ENCODE measurements at regions not wholly inside any gene's neighbourhood (a gene's known extent, or its start where the extent isn't known, plus 50 kb on each side); places are given as distances from the start of the nearest gene placed in this dataset.

DNA sequence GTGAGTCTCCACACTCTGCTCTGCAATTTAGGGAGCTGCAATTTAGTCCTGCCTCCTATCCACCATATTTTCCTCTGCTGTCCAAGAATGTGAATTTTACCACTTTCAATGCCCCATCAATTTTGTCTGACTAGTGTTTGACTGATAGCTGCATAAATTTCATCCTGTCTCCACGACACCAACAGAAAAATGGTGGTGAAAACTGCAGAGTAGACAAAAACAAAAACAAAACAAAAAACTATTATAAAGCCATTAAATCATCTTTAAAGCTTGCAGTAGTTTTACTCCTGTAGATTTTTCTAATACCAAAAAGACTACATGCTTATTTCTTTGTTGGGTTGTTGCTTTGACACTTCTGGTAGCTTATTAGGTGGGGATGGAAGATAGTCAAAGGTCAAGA, 322.0 kb downstream of the PAX1 start:
- in situ Hi-C loops (cut with MboI): no loop called here
- 0% methylated on average over 1 of the region's 1 CpG for WGBS (ENCODE audit: insufficient coverage, low coverage, missing lambda C conversion rate)
- POLR2A ChIA-PET: no interaction called here
- no peaks in the 10 kb centered on the region for H3K79me2 ChIP-seq (ENCODE audit: control insufficient read depth, insufficient read depth, low read length)
- intact Hi-C loops (cut with micrococcal nuclease): no loop called here
- H3K4me1 ChIP-seq (replicated peaks in 1 of 2; ENCODE audit: control insufficient read depth in 2 of 2, insufficient read depth in 2 of 2, low read length in 2 of 2): no peaks in the 10 kb centered on the region
- H3K9me1 ChIP-seq (ENCODE audit: control insufficient read depth, insufficient read depth, low read length): no peaks in the 10 kb centered on the region
- H4K20me1 ChIP-seq (replicated peaks; ENCODE audit: control insufficient read depth, insufficient read depth, low read length): no peaks in the 10 kb centered on the region
- H3K4me3 ChIP-seq: no peak overlapping the region
- no peaks in the 10 kb centered on the region for H3K36me3 ChIP-seq (ENCODE audit: control insufficient read depth, insufficient read depth, low read length)
- BruUV-seq (replicated peaks): no TSS peak
- no peak overlapping the region for H3K9ac ChIP-seq (ENCODE audit: insufficient read depth in 1 of 2, low read depth in 2 of 2, low read length in 2 of 2)
- no peak overlapping the region for H3K4me2 ChIP-seq (ENCODE audit: insufficient read depth, low read length)
- H3K27me3 ChIP-seq (ENCODE audit: control insufficient read depth in 2 of 2, insufficient read depth in 2 of 2, low read length in 2 of 2): no peaks in the 10 kb centered on the region
- TF ChIP-seq ZNF316 (IDR thresholded peaks at IDR 0.05) (peak; percentile 11; the same call in 1 of the 2 replicates), MAFG (tag; conservative IDR thresholded peaks at IDR 0.05) (0 out of 2 replicates have a peak, but pooled peaks have one; percentile 19), SOX6 (IDR thresholded peaks at IDR 0.05) (no peak)
- ATAC-seq (no peak), FAIRE-seq (no peak), DNase-seq (ENCODE audit: extremely low read depth in 1 of 4, low spot score in 3 of 4) (no peak)
- H2AFZ ChIP-seq (ENCODE audit: low read depth, low read length): no peak overlapping the region
- no peaks in the 10 kb centered on the region for H3K9me3 ChIP-seq (replicated peaks; ENCODE audit: control insufficient read depth, insufficient read depth, low read depth, low read length)
- CTCF ChIA-PET (ENCODE audit: low intra/inter-chr PET ratio): no interaction called here
- H3K27ac ChIP-seq (ENCODE audit: extremely low read depth, low read depth, low read length): no peak overlapping the region

DNA sequence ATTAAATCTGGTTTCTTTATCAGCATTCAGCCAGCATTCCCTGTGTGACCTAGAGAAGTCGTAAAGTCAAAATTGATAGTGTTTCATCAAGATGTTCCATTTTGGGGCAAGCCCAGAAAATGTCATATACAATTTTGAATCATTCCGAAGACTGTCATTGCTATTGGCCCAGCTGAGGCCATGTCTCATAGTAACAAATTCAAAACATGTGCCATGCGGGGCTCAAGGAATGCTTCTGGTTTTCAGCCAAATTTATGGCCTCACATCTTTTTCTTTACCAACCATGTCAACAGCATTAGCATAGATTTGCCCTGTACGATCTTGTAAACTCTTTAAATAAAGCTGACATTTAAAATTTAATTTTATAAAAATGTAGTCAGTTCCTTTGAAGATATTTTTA, 314.7 kb downstream of the PAX1 start:
- Histone ChIP-seq H3K9ac (ENCODE audit: insufficient read depth in 1 of 2, low read depth in 2 of 2, low read length in 2 of 2) (no peak overlapping the region), H3K27ac (ENCODE audit: extremely low read depth, low read depth, low read length) (no peak overlapping the region), H3K4me2 (ENCODE audit: insufficient read depth, low read length) (no peak overlapping the region), H4K20me1 (replicated peaks; ENCODE audit: control insufficient read depth, insufficient read depth, low read length) (no peaks in the 10 kb centered on the region), H3K79me2 (ENCODE audit: control insufficient read depth, insufficient read depth, low read length) (no peaks in the 10 kb centered on the region), H3K36me3 (ENCODE audit: control insufficient read depth, insufficient read depth, low read length) (no peaks in the 10 kb centered on the region), H3K27me3 (ENCODE audit: control insufficient read depth in 2 of 2, insufficient read depth in 2 of 2, low read length in 2 of 2) (no peaks in the 10 kb centered on the region), H3K4me3 (no peak overlapping the region), H3K9me3 (replicated peaks; ENCODE audit: control insufficient read depth, insufficient read depth, low read depth, low read length) (no peaks in the 10 kb centered on the region), H2AFZ (ENCODE audit: low read depth, low read length) (no peak overlapping the region), H3K9me1 (ENCODE audit: control insufficient read depth, insufficient read depth, low read length) (no peaks in the 10 kb centered on the region), H3K4me1 (replicated peaks in 1 of 2; ENCODE audit: control insufficient read depth in 2 of 2, insufficient read depth in 2 of 2, low read length in 2 of 2) (no peaks in the 10 kb centered on the region)
- DNase-seq (ENCODE audit: extremely low read depth in 1 of 4, low spot score in 3 of 4) (no peak), ATAC-seq (no peak), FAIRE-seq (no peak)
- CTCF ChIA-PET (ENCODE audit: low intra/inter-chr PET ratio): no interaction called here
- POLR2A ChIA-PET: no interaction called here
- intact Hi-C loops (cut with micrococcal nuclease) (no loop called here), in situ Hi-C loops (cut with MboI) (no loop called here)
- WGBS (ENCODE audit: insufficient coverage, low coverage, missing lambda C conversion rate): 8% methylated on average over 4 of the region's 4 CpGs
- BruUV-seq (replicated peaks): no TSS peak
- no peak for TF ChIP-seq ZNF12 (CRISPR knock-in tag; IDR thresholded peaks at IDR 0.05)
- TF ChIP-seq, protein P1, sequence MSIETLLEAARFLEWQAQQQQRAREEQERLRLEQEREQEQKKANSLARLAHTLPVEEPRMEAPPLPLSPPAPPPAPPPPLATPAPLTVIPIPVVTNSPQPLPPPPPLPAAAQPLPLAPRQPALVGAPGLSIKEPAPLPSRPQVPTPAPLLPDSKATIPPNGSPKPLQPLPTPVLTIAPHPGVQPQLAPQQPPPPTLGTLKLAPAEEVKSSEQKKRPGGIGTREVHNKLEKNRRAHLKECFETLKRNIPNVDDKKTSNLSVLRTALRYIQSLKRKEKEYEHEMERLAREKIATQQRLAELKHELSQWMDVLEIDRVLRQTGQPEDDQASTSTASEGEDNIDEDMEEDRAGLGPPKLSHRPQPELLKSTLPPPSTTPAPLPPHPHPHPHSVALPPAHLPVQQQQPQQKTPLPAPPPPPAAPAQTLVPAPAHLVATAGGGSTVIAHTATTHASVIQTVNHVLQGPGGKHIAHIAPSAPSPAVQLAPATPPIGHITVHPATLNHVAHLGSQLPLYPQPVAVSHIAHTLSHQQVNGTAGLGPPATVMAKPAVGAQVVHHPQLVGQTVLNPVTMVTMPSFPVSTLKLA (conservative IDR thresholded peaks at IDR 0.05): no peak

All from K562 (cell line).